IMR-90 (cell line): ENCODE measurements at regions not wholly inside any gene's neighbourhood (a gene's known extent, or its start where the extent isn't known, plus 50 kb on each side); places are given as distances from the start of the nearest gene placed in this dataset.

ENCODE experiments used
- ATAC-seq: fragments of 200-7000 bp; cut with Tn5 transposase; 2 replicates; pipeline ENCODE4 v1.9.1; 2020; ENCODE audit warnings: low read depth, mild to moderate bottlenecking, moderate library complexity
- BruUV-seq: library from RNA; stranded (reverse); fragments of 400-500 nt; replicated peaks from 2 replicates; lab custom pipeline; 2021; lab: Mats Ljungman, UMichigan
- CTCF ChIA-PET: fragments of 300-600 bp; formaldehyde crosslinking; extraction: SDS; loops from one replicate; lab custom pipeline; 2021; ENCODE audit warnings: antibody characterized with exemption; lab: Yijun Ruan, JAX
- POLR2A ChIA-PET: fragments of 300-600 bp; sonication (Branson Sonifier 250); formaldehyde crosslinking; loops from one replicate; lab custom pipeline; 2022; ENCODE audit warnings: antibody characterized with exemption; ENCODE audit not compliant: unreplicated experiment; lab: Charles Lee
- DNase-seq: peaks from one replicate; pipeline ENCODE4 v3.0.0; 2013
- H2AFZ ChIP-seq: replicated peaks from 2 replicates; pipeline ENCODE3; 2013; ENCODE audit warnings: low read length, mild to moderate bottlenecking; ENCODE audit not compliant: poor library complexity
- H2AK5ac ChIP-seq: 2 replicates; pipeline ENCODE4 v1.6.1; 2013; ENCODE audit warnings: low read depth, low read length, inconsistent platforms
- H2AK9ac ChIP-seq: replicated peaks from 2 replicates; pipeline ENCODE3; 2013; ENCODE audit warnings: mild to moderate bottlenecking, low read depth, low read length, moderate library complexity; ENCODE audit not compliant: poor library complexity
- H2BK120ac ChIP-seq: 2 replicates; pipeline ENCODE4 v1.6.1; 2013; ENCODE audit warnings: low read depth, low read length, inconsistent platforms
- H2BK15ac ChIP-seq: 3 replicates; pipeline ENCODE4 v1.6.1; 2013; ENCODE audit warnings: low read depth, low read length, inconsistent platforms
- H2BK20ac ChIP-seq: 2 replicates; pipeline ENCODE4 v1.6.1; 2013; ENCODE audit warnings: low read depth, mild to moderate bottlenecking, inconsistent platforms, low read length, moderate library complexity
- H2BK5ac ChIP-seq: 2 replicates; pipeline ENCODE4 v1.6.1; 2013; ENCODE audit warnings: mild to moderate bottlenecking, low read depth, low read length, inconsistent platforms; ENCODE audit not compliant: poor library complexity, severe bottlenecking
- H3K14ac ChIP-seq: replicated peaks from 2 replicates; pipeline ENCODE4 v1.6.1; 2013; ENCODE audit warnings: low read depth, low read length, inconsistent platforms
- H3K18ac ChIP-seq: 2 replicates; pipeline ENCODE4 v1.6.1; 2013; ENCODE audit warnings: low read depth, low read length, control low read depth
- H3K23ac ChIP-seq: 2 replicates; pipeline ENCODE4 v1.6.1; 2013; ENCODE audit warnings: low read depth, low read length, inconsistent platforms
- H3K27ac ChIP-seq: 2 replicates; pipeline ENCODE4 v1.5.1; 2013; ENCODE audit warnings: mild to moderate bottlenecking, control low read depth, low read length; ENCODE audit not compliant: insufficient read depth
- H3K27me3 ChIP-seq: 2 replicates; pipeline ENCODE4 v1.6.1; 2013; ENCODE audit warnings: low read length; ENCODE audit not compliant: control insufficient read depth, insufficient read depth
- H3K36me3 ChIP-seq: 2 replicates; pipeline ENCODE4 v1.6.1; 2013; ENCODE audit warnings: low read length, mixed read lengths; ENCODE audit not compliant: control insufficient read depth, insufficient read depth
- H3K4ac ChIP-seq: 2 replicates; pipeline ENCODE4 v1.6.1; 2013; ENCODE audit warnings: low read depth, low read length, inconsistent platforms
- H3K4me1 ChIP-seq: 2 replicates; pipeline ENCODE4 v1.6.1; 2013; ENCODE audit warnings: low read length, mixed read lengths; ENCODE audit not compliant: control insufficient read depth, insufficient read depth
- H3K4me2 ChIP-seq: 2 replicates; pipeline ENCODE4 v1.6.1; 2013; ENCODE audit warnings: low read depth, mild to moderate bottlenecking, control low read depth, low read length, moderate library complexity
- H3K4me3 ChIP-seq: 2 replicates; pipeline ENCODE4 v1.5.1; 2013; ENCODE audit warnings: low read depth, mild to moderate bottlenecking, control low read depth, low read length, moderate library complexity; ENCODE audit not compliant: insufficient read depth
- H3K56ac ChIP-seq: 2 replicates; pipeline ENCODE4 v1.6.1; 2013; ENCODE audit warnings: low read length, inconsistent platforms; ENCODE audit not compliant: insufficient read depth; ENCODE audit errors: extremely low read depth
- H3K79me1 ChIP-seq, 2 experiments: 2 replicates each; pipeline ENCODE4 v1.6.1; 2013; ENCODE audit warnings: low read length in 2 of 2, inconsistent platforms in 1 of 2, low read depth in 1 of 2
- H3K9ac ChIP-seq: 2 replicates; pipeline ENCODE4 v1.6.1; 2013; ENCODE audit warnings: low read depth, low read length, control low read depth
- H3K9me1 ChIP-seq: 2 replicates; pipeline ENCODE4 v1.6.1; 2013; ENCODE audit warnings: low read length, inconsistent platforms; ENCODE audit not compliant: insufficient read depth
- H3K9me3 ChIP-seq: 2 replicates; pipeline ENCODE4 v1.6.1; 2013; ENCODE audit warnings: low read length; ENCODE audit not compliant: control insufficient read depth, insufficient read depth
- H4K20me1 ChIP-seq: 2 replicates; pipeline ENCODE4 v1.6.1; 2013; ENCODE audit warnings: low read length, inconsistent platforms; ENCODE audit not compliant: insufficient read depth
- H4K5ac ChIP-seq: 2 replicates; pipeline ENCODE4 v1.6.1; 2013; ENCODE audit warnings: mild to moderate bottlenecking, low read depth, low read length, control low read depth
- H4K8ac ChIP-seq, 2 experiments: 2 replicates each; pipeline ENCODE4 v1.6.1; 2013; ENCODE audit warnings: low read depth in 2 of 2, low read length in 2 of 2, control low read depth in 1 of 2, inconsistent platforms in 1 of 2
- H4K91ac ChIP-seq: 2 replicates; pipeline ENCODE4 v1.6.1; 2013; ENCODE audit warnings: low read depth, low read length, inconsistent platforms; ENCODE audit not compliant: insufficient read depth
- CEBPB ChIP-seq: IDR thresholded peaks from 2 replicates; pipeline ENCODE4 v1.6.1; 2012; ENCODE audit warnings: low read depth, low read length, improper control_type of control experiment
- CHD1 ChIP-seq: IDR thresholded peaks from 2 replicates; pipeline ENCODE4 v1.6.1; 2012; ENCODE audit warnings: low read depth, low read length, improper control_type of control experiment
- WGBS, 2 experiments: methylation state at CpG; one replicate each; pipeline versions ENCODE4 v1.1.5 to v1.1.7; 2013; ENCODE audit warnings: missing lambda C conversion rate in 2 of 2; ENCODE audit not compliant: insufficient read length in 1 of 2; ENCODE audit errors: extremely low coverage in 2 of 2; 5-methylcytosine and 5-hydroxymethylcytosine counted together
- dilution Hi-C: fragments of 300-500 bp; cut with HindIII; formaldehyde crosslinking; loops from one replicate; pipeline ENCODE4 v1.14.3; 2018; ENCODE audit warnings: low sequenced_read_pairs; ENCODE audit not compliant: unreplicated experiment
- in situ Hi-C: fragments of 300-500 bp; cut with MboI; formaldehyde crosslinking; loops from 3 replicates; pipeline ENCODE4 v1.14.3; 2019; ENCODE audit warnings: low sequenced_read_pairs, inconsistent platforms, mixed read lengths
- intact Hi-C: fragments of 100-400 bp; cut with micrococcal nuclease; formaldehyde crosslinking; loops from 2 replicates; pipeline ENCODE4 v1.10.0; 2022

DNA sequence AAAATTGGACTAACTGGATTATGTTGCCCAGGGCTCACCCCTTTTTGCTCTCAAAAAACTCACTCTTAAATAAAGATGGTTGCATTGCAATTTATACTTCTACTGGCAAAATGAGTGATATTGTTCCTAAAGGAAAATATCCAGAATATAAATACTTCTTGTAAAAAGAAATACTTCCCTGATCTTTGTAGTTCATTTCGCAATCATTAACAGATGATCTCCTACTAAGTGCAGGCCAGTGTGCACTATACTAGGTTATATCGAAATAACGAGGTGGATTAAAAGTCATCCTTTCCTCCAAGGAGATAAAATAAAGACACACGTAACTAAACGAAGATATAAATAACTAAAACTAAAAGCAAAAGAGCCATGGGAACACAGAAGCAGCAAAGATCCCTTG, 63.0 kb downstream of the MEX3B start:
- no peak for DNase-seq
- ATAC-seq = no peak
- BruUV-seq = no TSS peak
- Histone ChIP-seq H4K8ac (no peak overlapping the region), H2AFZ (no peak overlapping the region), H3K23ac (no peak overlapping the region), H4K91ac (no peak overlapping the region), H2BK120ac (no peak overlapping the region), H3K56ac (no peak overlapping the region), H3K4ac (no peak overlapping the region), H3K14ac (no peak overlapping the region), H3K4me3 (no peak overlapping the region), H3K9me1 (no peaks in the 10 kb centered on the region), H2BK20ac (no peak overlapping the region), H3K9me3 (no peaks in the 10 kb centered on the region), H3K9ac (no peak overlapping the region), H3K79me1 (no peaks in the 10 kb centered on the region), H2AK9ac (no peak overlapping the region), H2BK5ac (no peak overlapping the region), H3K4me2 (no peak overlapping the region), H3K4me1 (0 out of 2 replicates have a peak, but pooled peaks cover 2% of the 10 kb centered on the region), H4K20me1 (no peaks in the 10 kb centered on the region), H2AK5ac (no peak overlapping the region), H2BK15ac (no peak overlapping the region), H3K18ac (no peak overlapping the region), H4K5ac (no peak overlapping the region), H3K27me3 (no peaks in the 10 kb centered on the region), H3K36me3 (no peaks in the 10 kb centered on the region), H3K27ac (no peak overlapping the region)
- WGBS, 2 experiments = no CpG with 5 or more reads among the region's 5 CpGs
- in situ Hi-C loops = no loop called here
- dilution Hi-C loops = no loop called here
- ChIA-PET POLR2A (no interaction called here), CTCF (no interaction called here)
- TF ChIP-seq CEBPB (peak; percentile 71), CHD1 (no peak)
- intact Hi-C loops = no loop called here
